Right atrium auricular region (tissue), 2 donors: ENCODE measurements at regions not wholly inside any gene's neighbourhood (a gene's known extent, or its start where the extent isn't known, plus 50 kb on each side); places are given as distances from the start of the nearest gene placed in this dataset.

Experiments
- DNase-seq: peaks from one replicate; pipeline ENCODE4 v3.0.0-alpha.2; 2019; ENCODE audit warnings: low spot score
- H3K27ac ChIP-seq, 2 donors: fragments of 200-600 bp; sonication (generic); 1 replicate in 1 of 2; 2 replicates in 1 of 2; pipeline ENCODE4 v1.5.1; 2016 to 2019
- H3K27me3 ChIP-seq, 2 donors: fragments of 200-600 bp; sonication (generic); one replicate each; pipeline versions ENCODE4 v1.5.1 to v1.6.0; 2017 to 2019
- H3K36me3 ChIP-seq: fragments of 200-600 bp; sonication (generic); one replicate; pipeline ENCODE4 v1.5.1; 2016
- H3K4me1 ChIP-seq, 2 donors: fragments of 200-600 bp; sonication (generic); one replicate each; pipeline versions ENCODE4 v1.5.1 to v1.6.0; 2017 to 2019
- H3K4me3 ChIP-seq, 2 donors: fragments of 200-600 bp; sonication (generic); 1 replicate in 1 of 2; 2 replicates in 1 of 2; pipeline ENCODE4 v1.5.1; 2017 to 2019; ENCODE audit warnings: mild to moderate bottlenecking in 1 of 2, moderate library complexity in 1 of 2
- H3K9me3 ChIP-seq, 2 donors: fragments of 200-600 bp; sonication (generic); one replicate each; pipeline ENCODE4 v1.5.1; 2019
- TF ChIP-seq, protein P1 (sequence below), 2 donors: fragments of 200-600 bp; sonication (generic); IDR thresholded peaks; one replicate each; pipeline ENCODE4 v1.5.1; 2019; ENCODE audit warnings: antibody characterized with exemption in 2 of 2

DNA sequence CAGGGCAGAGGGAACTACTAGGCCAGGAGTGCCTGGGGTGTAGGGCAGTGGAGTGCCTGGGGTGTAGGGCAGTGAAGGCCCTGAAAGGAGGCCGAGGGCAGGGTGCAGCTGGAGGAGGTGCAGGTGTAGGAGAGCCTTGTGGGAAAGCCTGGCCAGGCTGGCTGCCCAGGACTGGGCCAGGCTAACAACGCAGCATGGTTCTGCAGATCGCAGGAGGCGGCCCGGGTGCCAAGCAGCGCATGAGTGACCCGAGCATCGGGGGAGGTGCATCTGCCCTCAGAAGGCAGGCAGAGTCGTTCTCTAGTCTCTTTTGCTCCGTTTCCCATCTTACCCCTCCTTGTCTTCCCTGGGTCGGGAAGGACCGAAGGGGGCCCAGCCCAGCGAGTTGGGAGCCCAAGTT, 151.5 kb upstream of the PHACTR3 start:
- TF ChIP-seq, protein P1, sequence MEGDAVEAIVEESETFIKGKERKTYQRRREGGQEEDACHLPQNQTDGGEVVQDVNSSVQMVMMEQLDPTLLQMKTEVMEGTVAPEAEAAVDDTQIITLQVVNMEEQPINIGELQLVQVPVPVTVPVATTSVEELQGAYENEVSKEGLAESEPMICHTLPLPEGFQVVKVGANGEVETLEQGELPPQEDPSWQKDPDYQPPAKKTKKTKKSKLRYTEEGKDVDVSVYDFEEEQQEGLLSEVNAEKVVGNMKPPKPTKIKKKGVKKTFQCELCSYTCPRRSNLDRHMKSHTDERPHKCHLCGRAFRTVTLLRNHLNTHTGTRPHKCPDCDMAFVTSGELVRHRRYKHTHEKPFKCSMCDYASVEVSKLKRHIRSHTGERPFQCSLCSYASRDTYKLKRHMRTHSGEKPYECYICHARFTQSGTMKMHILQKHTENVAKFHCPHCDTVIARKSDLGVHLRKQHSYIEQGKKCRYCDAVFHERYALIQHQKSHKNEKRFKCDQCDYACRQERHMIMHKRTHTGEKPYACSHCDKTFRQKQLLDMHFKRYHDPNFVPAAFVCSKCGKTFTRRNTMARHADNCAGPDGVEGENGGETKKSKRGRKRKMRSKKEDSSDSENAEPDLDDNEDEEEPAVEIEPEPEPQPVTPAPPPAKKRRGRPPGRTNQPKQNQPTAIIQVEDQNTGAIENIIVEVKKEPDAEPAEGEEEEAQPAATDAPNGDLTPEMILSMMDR (IDR thresholded peaks at IDR 0.05): no peak
- Histone ChIP-seq H3K27me3 (no peaks in the 10 kb centered on the region), H3K27ac (no peak overlapping the region), H3K36me3 (no peaks in the 10 kb centered on the region), H3K9me3 (no peaks in the 10 kb centered on the region), H3K4me3 (no peak overlapping the region), H3K4me1 (peaks cover 0 to 5% of the 10 kb centered on the region in 2 donors)
- no peak for DNase-seq

DNA sequence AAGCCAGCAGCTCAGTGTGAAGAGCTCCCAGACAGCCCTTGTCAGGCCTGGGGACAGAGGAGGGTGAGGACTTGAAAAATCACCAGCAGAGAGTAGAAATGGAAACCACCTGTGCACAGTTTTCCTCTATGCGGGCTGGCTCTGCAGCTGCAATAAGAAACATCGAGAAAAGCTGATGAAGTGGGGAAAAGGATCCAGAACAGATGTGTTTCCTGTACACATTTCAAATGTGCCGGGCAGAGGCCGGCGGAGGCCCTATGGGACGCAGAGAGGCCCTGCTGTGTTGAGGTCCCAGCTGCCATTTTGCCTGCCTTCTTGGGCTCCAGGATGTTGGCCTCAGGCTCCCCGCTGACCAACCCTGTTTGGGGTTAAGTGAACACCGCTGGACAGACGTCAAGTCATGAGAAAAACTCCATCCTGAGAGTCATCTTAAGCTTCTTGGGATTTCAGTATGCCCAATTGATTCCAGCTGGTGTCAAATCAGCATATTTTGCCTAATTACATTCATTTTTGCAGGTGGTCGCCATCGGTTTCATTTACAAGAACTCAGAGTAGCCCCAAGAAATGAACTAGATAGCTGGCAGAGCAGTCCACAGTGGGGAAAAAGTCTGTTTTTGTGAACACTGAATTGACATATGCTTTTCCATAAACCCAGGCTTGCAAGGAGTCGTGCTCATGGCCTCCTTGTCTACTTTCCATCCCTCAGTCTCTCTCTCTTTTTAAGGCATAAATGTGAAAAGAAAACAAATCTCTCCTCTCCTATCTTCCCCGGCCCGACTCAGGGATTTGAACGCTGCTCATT, 150.4 kb upstream of the PHACTR3 start:
- Histone ChIP-seq H3K4me1 (peaks cover 0 to 5% of the 10 kb centered on the region in 2 donors), H3K36me3 (no peaks in the 10 kb centered on the region), H3K4me3 (no peak overlapping the region), H3K27ac (no peak overlapping the region), H3K27me3 (no peaks in the 10 kb centered on the region), H3K9me3 (peaks cover 0 to 4% of the 10 kb centered on the region in 2 donors)
- TF ChIP-seq, protein P1 (IDR thresholded peaks at IDR 0.05): no peak
- DNase-seq: no peak

- no peak for DNase-seq
Measured at GRCh38 chr20:59455402-59456341, 148.7 kb upstream of the PHACTR3 start.

DNA sequence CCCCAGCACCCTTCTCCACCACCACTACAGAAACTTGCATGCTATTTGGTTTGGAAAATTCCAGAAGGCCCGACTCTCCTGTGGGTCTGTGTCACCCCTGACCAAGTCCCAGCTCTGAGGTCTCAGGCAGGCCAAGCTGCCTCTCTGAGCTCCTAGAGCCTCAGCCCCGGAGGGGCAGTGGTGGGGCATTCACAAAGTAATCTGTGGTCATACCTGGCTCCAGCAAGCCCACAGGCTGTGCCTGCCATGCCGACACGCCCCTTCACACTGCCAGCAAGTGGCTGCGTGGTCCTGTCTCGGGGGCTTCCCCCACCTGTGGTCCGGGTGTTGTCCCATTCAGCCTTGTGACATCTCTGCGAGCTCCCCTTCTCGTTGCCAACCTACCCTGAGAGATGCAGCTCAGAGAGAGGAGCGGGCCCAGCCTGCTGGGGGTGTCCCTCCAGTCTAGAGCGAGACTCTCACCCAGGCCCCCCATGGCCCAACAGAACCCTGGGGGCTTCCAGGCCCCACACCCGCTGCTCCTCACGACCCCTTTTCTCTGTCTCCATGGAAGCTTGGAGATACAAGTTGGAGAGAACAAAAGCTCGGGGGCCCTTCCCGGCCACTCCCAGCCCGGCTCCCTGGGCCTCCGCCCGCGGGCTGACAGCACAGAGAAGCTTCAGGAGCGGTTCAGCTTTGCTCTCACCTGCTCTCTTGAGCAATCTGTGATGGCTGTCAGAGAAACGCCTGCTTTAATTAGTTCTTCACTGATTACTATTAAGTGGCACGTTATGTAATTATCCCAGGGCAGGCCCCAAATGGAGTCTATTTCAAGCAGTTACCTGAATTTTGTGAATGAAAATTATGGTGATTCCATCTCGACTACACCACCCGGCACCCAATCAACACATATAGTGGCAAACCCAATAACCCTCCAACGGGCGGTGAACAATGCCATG, 147.7 kb upstream of the PHACTR3 start:
- no peak for DNase-seq
- H3K36me3 ChIP-seq: no peaks in the 10 kb centered on the region
- peaks cover 0 to 8% of the 10 kb centered on the region in 2 donors for H3K9me3 ChIP-seq
- peaks cover 0 to 5% of the 10 kb centered on the region in 2 donors for H3K4me1 ChIP-seq
- no peak overlapping the region for H3K4me3 ChIP-seq
- TF ChIP-seq, protein P1 (IDR thresholded peaks at IDR 0.05): no peak
- H3K27me3 ChIP-seq: no peaks in the 10 kb centered on the region
- no peak overlapping the region for H3K27ac ChIP-seq

More at GRCh38 chr20:59455402-59456341, 148.7 kb upstream of the PHACTR3 start:
- Histone ChIP-seq H3K4me1 (peaks cover 0 to 5% of the 10 kb centered on the region in 2 donors), H3K4me3 (no peak overlapping the region), H3K27me3 (no peaks in the 10 kb centered on the region), H3K36me3 (no peaks in the 10 kb centered on the region), H3K27ac (no peak overlapping the region), H3K9me3 (peaks cover 0 to 8% of the 10 kb centered on the region in 2 donors)
- TF ChIP-seq, protein P1 (IDR thresholded peaks at IDR 0.05): peak; percentile 43 to 72

DNA sequence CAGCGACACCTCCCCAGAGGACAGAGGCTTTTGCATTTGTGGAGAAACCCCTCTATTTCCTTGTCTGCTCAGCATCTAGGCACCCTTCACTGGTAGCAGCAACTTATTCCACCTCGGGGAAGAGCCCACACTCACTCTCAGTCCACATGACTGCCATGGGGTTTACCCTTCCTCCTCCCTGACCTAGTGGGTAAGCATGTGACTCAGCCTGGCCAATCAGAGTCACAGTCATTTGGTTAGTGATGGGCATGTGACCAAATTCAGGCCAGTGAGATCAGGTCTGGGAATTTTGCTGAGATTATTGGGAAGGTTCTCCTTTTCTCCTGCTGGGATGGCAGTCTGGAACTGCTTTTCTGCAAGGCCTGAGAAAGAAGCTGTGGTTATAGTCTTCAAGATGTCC, 145.7 kb upstream of the PHACTR3 start:
- Histone ChIP-seq H3K36me3 (no peaks in the 10 kb centered on the region), H3K9me3 (peaks cover 0 to 8% of the 10 kb centered on the region in 2 donors), H3K27me3 (no peaks in the 10 kb centered on the region), H3K4me3 (no peak overlapping the region), H3K4me1 (peaks cover 0 to 5% of the 10 kb centered on the region in 2 donors), H3K27ac (no peak overlapping the region)
- TF ChIP-seq, protein P1 (IDR thresholded peaks at IDR 0.05): no peak
- no peak for DNase-seq
